Mucosa of rectum (tissue), 2 donors: ENCODE measurements at regions not wholly inside any gene's neighbourhood (a gene's known extent, or its start where the extent isn't known, plus 50 kb on each side); places are given as distances from the start of the nearest gene placed in this dataset.
"Not testable (repeated sequence)": the region's sequence is repeated elsewhere in the genome, so short reads cannot be mapped to it uniquely, and the experiment has no call there.

Experiments
- H3K27ac ChIP-seq, 2 donors: one replicate each; pipeline ENCODE4 v1.7.0; 2013; ENCODE audit warnings: inconsistent platforms in 2 of 2, low read depth in 2 of 2, low read length in 2 of 2
- H3K27me3 ChIP-seq, 2 donors: one replicate each; pipeline ENCODE4 v1.7.0; 2013; ENCODE audit warnings: low read length in 2 of 2; ENCODE audit not compliant: control insufficient read depth in 2 of 2, insufficient read depth in 2 of 2
- H3K36me3 ChIP-seq, 2 donors: one replicate each; pipeline ENCODE4 v1.7.0; 2013; ENCODE audit warnings: low read length in 2 of 2; ENCODE audit not compliant: control insufficient read depth in 2 of 2, insufficient read depth in 2 of 2
- H3K4me1 ChIP-seq, 2 donors: one replicate each; pipeline ENCODE4 v1.7.0; 2013; ENCODE audit warnings: low read length in 2 of 2, mild to moderate bottlenecking in 1 of 2; ENCODE audit not compliant: control insufficient read depth in 2 of 2, insufficient read depth in 2 of 2
- H3K4me3 ChIP-seq, 2 donors: one replicate each; pipeline ENCODE4 v1.7.0; 2013; ENCODE audit warnings: low read length in 2 of 2
- H3K9ac ChIP-seq, 2 donors: one replicate each; pipeline ENCODE4 v1.7.0; 2013; ENCODE audit warnings: low read length in 2 of 2, low read depth in 1 of 2, mild to moderate bottlenecking in 1 of 2
- H3K9me3 ChIP-seq, 2 donors: one replicate each; pipeline ENCODE4 v1.7.0; 2013; ENCODE audit warnings: low read length in 2 of 2; ENCODE audit not compliant: control insufficient read depth in 2 of 2
- donor health status: healthy.
- donor health status: Normal muscosa, but diverticular disease.

DNA sequence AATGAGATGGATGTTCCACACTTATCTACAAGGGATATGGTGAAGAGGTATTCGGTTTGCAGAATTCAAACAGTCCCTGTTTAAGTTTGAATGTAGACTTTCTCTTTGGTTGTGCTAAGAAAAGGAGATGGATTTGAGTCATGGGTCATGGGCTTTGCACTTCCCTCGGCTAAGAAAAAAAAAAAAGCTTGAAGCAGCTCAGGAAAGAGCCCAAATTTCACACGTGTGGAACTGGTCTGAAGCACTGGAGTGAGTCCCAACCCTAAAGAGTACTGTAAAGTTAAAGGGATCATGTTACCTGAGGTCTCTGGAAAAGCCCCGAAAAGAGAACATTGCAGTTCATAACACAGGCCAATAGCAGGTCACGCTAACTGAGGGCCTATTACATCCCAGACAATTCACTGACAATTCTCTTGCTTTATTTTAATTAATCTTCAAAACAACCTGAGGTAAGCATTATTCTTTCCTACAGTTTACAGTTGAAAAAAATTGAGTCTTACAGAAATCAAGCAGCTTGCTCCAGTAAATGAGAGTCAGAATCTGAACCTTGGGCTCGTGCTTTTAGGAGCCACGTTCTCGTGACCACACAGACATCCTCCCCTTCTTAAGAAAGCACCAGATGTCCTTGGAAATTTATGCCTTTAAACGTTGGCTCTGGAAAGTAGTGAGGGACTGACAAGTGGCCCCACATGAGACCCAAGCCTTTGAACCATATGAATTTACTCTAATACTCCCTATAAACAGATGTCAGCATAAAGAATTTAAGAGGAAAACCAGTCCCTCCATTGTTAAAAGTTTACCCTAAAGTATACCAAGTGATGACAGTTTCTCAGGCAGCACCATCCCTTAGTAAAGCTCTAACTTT lies 89.3 kb downstream of the MAD2L1 start:
- Histone ChIP-seq H3K4me1 (no peaks in the 10 kb centered on the region), H3K9ac (no peak overlapping the region), H3K27ac (no peak overlapping the region), H3K9me3 (no peaks in the 10 kb centered on the region), H3K27me3 (no peaks in the 10 kb centered on the region), H3K4me3 (no peak overlapping the region), H3K36me3 (no peaks in the 10 kb centered on the region)

DNA sequence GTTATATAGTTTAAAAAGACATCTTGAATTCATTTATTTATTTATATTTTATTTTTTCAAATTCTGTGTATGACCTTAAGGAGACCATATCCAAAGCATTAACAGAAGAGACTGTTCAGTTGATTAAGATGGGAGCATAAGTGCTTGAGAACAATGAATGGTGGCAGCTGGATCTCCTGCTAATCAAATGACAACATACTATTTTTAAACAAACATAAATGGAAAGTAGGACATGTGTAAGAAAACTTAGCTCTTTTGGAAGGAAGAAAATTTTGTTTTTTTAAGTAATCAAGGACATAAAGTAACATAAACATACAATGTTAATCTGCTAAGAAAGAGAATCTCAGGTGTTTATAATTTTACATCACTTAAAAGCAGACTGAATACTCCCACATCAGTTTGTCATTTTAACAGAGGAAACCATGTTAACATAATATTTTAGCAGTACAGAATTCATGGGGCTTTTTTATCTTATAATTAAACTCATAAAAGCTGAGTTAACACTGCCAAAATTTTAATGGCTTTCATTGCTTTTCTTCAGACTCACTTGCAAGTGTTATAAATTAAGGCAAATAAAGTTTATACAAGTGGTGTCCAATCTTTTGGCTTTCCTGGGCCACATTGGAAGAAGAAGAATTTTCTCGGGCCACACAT lies 95.1 kb downstream of the MAD2L1 start:
- Histone ChIP-seq H3K4me1 (no peaks in the 10 kb centered on the region), H3K27me3 (no peaks in the 10 kb centered on the region), H3K27ac (no peak overlapping the region)

DNA sequence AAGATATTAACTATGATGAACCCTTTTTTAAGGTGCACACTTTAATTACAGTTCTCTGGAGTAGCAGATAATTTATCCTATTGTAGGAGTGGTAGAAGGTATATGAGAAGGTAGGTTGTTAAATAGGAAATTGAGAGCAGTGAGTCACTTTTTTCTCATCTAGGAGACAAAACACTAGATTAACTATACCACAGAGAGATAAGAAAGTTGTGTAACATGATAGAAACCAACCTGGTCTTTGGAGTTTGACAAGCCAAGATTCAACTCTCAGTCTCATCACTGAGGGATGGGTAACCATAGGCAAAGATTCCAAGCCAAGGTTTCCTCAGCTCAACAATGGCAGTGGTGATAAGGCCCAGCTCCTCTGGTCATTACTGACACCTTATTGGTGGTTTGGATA lies 104.0 kb downstream of the MAD2L1 start:
- Histone ChIP-seq H3K9ac (no peak overlapping the region), H3K36me3 (no peaks in the 10 kb centered on the region), H3K4me3 (no peak overlapping the region), H3K4me1 (no peaks in the 10 kb centered on the region), H3K27ac (no peak overlapping the region), H3K9me3 (no peaks in the 10 kb centered on the region), H3K27me3 (no peaks in the 10 kb centered on the region)

More for the DNA sequence above, 95.1 kb downstream of the MAD2L1 start:
- Histone ChIP-seq H3K4me3 (no peak overlapping the region), H3K9me3 (no peaks in the 10 kb centered on the region), H3K9ac (no peak overlapping the region), H3K36me3 (no peaks in the 10 kb centered on the region)

DNA sequence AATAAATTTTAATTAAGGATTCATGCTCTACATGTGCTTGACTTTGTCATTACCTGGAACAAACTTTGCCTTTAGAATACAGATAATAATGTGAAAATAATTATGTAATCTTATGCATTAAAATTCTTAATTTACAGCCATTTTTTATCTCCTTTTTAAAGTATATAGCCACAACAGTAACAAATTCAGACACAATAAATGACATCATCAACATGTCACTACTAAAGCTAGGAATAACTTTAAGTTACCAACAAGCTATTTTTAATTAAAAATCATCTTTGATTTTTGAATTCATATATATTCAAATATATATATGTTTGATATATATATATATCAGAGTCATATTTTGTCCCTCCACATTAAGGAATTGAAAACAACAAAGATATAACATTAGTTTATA lies 107.7 kb downstream of the MAD2L1 start:
- H3K27me3 ChIP-seq: no peaks in the 10 kb centered on the region
- H3K9me3 ChIP-seq: no peaks in the 10 kb centered on the region
- no peaks in the 10 kb centered on the region for H3K36me3 ChIP-seq
- no peak overlapping the region for H3K27ac ChIP-seq
- no peak overlapping the region for H3K4me3 ChIP-seq
- no peak overlapping the region for H3K9ac ChIP-seq
- H3K4me1 ChIP-seq: no peaks in the 10 kb centered on the region

DNA sequence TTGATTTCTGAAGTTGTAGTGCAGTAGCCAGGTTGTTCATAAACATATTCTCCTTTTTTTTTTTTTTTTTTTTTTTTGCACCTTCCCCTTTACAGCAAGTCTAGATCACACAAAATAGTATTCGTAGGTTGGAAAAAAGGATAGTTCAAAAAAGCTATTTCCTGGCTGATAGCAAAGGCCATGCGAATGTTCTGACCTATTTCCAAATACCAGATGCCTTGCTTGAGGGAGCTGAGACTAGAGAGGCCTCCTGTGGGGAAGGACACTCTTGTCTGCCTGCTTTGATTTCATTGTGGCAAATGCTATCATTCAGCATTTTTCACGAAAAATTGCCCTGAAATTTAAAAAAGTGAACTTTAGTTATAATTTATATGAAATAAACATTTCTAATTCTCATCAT lies 111.4 kb downstream of the MAD2L1 start:
- Histone ChIP-seq H3K27ac (no peak overlapping the region), H3K27me3 (no peaks in the 10 kb centered on the region), H3K9me3 (no peaks in the 10 kb centered on the region), H3K9ac (no peak overlapping the region), H3K4me1 (no peaks in the 10 kb centered on the region), H3K4me3 (no peak overlapping the region), H3K36me3 (no peaks in the 10 kb centered on the region)

DNA sequence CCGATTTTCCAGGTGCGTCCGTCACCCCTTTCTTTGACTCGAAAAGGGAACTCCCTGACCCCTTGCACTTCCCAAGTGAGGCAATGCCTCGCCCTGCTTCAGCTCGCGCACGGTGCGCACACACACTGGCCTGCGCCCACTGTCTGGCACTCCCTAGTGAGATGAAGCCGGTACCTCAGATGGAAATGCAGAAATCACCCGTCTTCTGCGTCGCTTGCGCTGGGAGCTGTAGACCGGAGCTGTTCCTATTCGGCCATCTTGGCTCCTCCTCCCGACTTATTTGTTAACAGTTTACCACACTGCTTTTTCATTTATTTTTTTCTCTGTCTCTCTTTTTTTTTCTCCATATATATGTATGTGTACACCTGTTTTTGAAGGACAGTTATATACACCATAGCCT lies 112.2 kb downstream of the MAD2L1 start:
- H3K36me3 ChIP-seq, H3K27ac ChIP-seq, H3K4me3 ChIP-seq, H3K9me3 ChIP-seq, H3K4me1 ChIP-seq, H3K27me3 ChIP-seq, H3K9ac ChIP-seq: not testable (repeated sequence)

DNA sequence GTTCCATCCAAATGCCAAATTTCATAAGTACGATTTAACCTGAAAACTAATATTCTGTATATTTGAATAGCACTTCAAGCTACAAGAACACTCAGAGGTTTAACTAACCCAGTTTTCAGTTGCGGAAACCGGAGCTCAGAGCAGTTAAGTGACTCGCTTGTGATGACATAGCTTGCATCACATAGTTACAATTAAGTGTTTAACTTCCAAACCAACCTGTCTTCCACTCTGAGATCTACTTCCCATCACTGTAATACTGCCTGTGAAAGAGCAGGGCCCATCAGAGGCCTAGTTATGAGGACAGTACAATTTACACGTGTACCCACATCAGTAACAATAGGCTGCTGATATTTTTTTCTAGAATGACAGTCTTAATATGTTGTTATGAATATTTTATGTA lies 120.3 kb downstream of the MAD2L1 start:
- no peaks in the 10 kb centered on the region for H3K36me3 ChIP-seq
- no peak overlapping the region for H3K4me3 ChIP-seq
- H3K27ac ChIP-seq: no peak overlapping the region
- H3K9ac ChIP-seq: no peak overlapping the region
- no peaks in the 10 kb centered on the region for H3K9me3 ChIP-seq
- no peaks in the 10 kb centered on the region for H3K27me3 ChIP-seq
- no peaks in the 10 kb centered on the region for H3K4me1 ChIP-seq

DNA sequence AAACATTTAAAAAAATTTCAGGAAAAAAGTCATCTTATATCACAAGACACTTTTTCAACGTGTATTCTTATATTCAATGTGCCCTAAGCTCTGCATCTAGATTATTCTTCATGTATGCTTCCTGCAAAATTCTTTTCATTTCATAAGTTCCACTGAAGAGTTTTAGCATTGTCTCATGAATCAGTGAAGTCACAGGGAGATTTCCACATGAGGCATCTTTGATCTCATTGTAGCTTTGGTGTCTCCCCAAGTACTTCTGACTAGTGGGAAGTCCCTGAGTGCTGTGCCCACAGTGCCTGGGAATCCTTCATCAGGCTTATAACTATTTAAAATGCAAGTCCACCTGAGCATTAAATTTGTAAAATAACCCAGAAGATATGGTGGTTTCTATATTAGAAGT lies 123.8 kb downstream of the MAD2L1 start:
- Histone ChIP-seq H3K27me3 (no peaks in the 10 kb centered on the region), H3K4me3 (no peak overlapping the region), H3K27ac (no peak overlapping the region), H3K4me1 (no peaks in the 10 kb centered on the region), H3K9me3 (no peaks in the 10 kb centered on the region), H3K36me3 (no peaks in the 10 kb centered on the region), H3K9ac (no peak overlapping the region)

DNA sequence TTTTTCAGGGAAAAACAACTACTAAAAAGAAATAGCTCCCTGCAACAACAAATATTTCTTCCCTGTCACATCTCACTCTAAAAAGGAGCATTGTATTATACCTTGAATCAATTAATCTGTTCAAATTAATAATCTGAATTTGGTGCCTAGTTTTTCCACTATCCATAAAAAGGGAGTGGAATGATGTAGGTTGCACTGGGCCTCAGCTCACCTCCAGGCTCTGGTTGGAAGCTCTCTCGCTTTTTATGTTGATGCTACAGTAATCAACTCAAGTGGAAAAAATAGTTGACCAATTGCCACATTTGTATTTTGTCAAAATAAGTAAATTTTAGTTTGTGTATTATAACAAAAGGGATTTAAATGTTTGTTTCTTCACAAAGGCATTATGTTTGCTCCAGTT lies 126.1 kb downstream of the MAD2L1 start:
- Histone ChIP-seq H3K9ac (no peak overlapping the region), H3K4me1 (no peaks in the 10 kb centered on the region), H3K9me3 (no peaks in the 10 kb centered on the region), H3K36me3 (no peaks in the 10 kb centered on the region), H3K27me3 (no peaks in the 10 kb centered on the region), H3K4me3 (no peak overlapping the region), H3K27ac (no peak overlapping the region)

DNA sequence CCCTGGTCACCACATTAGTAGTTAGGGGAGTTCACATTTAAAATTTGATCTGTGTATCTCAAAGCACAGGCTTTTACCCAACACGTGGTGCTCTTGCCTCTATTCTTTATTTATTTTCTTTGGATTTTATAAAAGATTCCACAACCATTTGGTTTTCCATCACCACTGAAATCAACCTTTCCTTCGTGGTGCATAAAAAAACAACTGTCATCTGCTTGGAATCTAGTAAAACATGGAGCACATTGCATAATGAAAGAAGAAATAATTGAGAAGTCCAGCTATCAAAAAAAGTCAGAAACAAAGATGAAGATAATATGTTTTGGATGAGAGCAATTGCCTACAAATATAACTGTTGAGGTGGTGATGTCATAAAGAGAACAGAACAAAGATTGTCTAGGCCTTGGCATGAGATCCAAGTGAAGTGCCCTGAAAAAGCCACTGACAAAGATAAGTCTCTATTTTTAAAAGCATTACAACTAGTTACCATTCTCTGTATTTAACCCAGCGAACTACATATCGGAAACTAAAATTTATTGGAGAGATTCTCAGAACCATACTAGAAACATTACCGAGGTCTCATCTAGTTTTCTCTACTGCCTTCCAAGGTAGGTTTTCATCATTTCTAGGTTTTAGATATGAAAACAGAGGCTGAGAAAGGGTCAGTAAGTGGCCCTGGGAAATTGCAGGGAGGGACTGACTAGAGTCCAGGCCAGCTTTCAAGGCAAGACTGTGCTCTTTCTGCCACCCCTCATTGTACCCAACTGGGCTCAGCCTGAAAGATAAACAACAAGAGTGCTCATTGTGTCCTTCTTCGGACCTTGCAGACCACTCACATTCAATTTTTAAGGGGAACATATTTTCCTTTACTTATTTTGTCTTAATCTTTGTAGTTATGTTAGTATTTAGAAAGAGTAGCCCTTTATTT lies 127.3 kb downstream of the MAD2L1 start:
- Histone ChIP-seq H3K9ac (no peak overlapping the region), H3K4me3 (no peak overlapping the region), H3K4me1 (no peaks in the 10 kb centered on the region), H3K27ac (no peak overlapping the region), H3K27me3 (no peaks in the 10 kb centered on the region), H3K9me3 (no peaks in the 10 kb centered on the region), H3K36me3 (no peaks in the 10 kb centered on the region)
